SH-SY5Y (cell line): ENCODE measurements at regions not wholly inside any gene's neighbourhood (a gene's known extent, or its start where the extent isn't known, plus 50 kb on each side); places are given as distances from the start of the nearest gene placed in this dataset.

Experiments
- GATA2 ChIP-seq: IDR thresholded peaks from 2 replicates; pipeline ENCODE4 v1.6.1; 2011; ENCODE audit warnings: mild to moderate bottlenecking, low read depth, low read length
- GATA3 ChIP-seq: IDR thresholded peaks from 2 replicates; pipeline ENCODE4 v1.6.1; 2011; ENCODE audit warnings: low read depth, mild to moderate bottlenecking, low read length, moderate library complexity

- TF ChIP-seq GATA2 (no peak), GATA3 (no peak)
These were observed 327.3 kb upstream of the NR2F2 start for GRCh38 chr15:96002890-96003859.
